22Rv1 (cell line): ENCODE measurements at regions not wholly inside any gene's neighbourhood (a gene's known extent, or its start where the extent isn't known, plus 50 kb on each side); places are given as distances from the start of the nearest gene placed in this dataset.

Experiments
- ZFX ChIP-seq: fragments of 450-650 bp; IDR thresholded peaks from 2 replicates; pipeline ENCODE4 v1.6.1; 2017; ENCODE audit warnings: antibody characterized with exemption, borderline replicate concordance
- TF ChIP-seq, protein P1 (sequence below): fragments of 450-650 bp; IDR thresholded peaks from 2 replicates; pipeline ENCODE4 v1.5.1; 2017; ENCODE audit warnings: mild to moderate bottlenecking

DNA sequence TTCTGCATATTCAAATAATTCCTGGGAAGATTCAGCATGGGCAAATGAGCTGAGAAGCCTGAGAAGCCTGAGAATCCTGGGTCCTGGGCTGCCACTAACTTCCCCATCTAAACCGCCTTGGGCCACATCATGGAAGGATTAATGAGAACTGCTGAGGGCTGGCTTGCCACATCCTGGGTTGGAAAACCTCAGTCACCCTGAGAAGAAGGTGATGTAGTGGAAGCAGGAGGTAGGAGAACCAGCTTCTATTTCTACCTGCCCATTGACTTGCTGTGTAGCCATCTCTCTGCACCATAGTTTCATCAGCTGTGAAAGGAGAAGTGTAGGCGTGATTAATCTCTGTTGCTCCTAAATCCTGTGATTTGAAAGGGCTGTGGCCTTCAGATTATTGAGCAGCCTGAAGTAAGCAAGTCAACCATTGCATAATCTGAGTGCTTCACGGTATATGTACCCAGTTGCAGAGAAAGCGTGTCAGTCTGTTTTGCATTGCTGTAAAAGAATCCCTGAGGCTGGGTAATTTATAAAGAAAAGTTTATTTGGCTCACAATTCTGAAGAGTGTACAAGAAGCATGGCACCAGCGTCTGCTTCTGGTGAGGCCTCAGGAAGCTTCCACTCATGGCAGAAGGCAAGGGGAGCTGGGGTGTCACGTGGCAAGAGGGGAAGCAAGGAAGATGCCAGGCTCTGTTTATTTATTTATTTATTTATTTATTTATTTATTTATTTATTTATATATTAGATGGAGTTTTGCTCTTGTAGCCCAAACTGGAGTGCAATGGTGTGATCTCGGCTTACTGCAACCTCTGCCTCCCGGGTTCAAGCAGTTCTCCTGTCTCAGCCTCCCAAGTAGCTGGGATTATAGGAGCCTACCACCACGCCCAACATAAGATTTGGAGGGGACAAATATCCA, 140.9 kb upstream of the ATP6AP2 start:
- TF ChIP-seq, protein P1, sequence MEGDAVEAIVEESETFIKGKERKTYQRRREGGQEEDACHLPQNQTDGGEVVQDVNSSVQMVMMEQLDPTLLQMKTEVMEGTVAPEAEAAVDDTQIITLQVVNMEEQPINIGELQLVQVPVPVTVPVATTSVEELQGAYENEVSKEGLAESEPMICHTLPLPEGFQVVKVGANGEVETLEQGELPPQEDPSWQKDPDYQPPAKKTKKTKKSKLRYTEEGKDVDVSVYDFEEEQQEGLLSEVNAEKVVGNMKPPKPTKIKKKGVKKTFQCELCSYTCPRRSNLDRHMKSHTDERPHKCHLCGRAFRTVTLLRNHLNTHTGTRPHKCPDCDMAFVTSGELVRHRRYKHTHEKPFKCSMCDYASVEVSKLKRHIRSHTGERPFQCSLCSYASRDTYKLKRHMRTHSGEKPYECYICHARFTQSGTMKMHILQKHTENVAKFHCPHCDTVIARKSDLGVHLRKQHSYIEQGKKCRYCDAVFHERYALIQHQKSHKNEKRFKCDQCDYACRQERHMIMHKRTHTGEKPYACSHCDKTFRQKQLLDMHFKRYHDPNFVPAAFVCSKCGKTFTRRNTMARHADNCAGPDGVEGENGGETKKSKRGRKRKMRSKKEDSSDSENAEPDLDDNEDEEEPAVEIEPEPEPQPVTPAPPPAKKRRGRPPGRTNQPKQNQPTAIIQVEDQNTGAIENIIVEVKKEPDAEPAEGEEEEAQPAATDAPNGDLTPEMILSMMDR, result no peak
- TF ChIP-seq ZFX, result no peak
